Endothelial cell of umbilical vein (primary cell): ENCODE measurements at regions not wholly inside any gene's neighbourhood (a gene's known extent, or its start where the extent isn't known, plus 50 kb on each side); places are given as distances from the start of the nearest gene placed in this dataset.

Source experiments
- CTCF ChIP-seq, 2 donors: IDR thresholded peaks; 1 replicate in 1 of 2; 2 replicates in 1 of 2; pipeline ENCODE4 v1.5.1; 2011; ENCODE audit warnings: low read length in 2 of 2, mild to moderate bottlenecking in 2 of 2, moderate library complexity in 2 of 2, control low read depth in 1 of 2, inconsistent platforms in 1 of 2, low read depth in 1 of 2; ENCODE audit not compliant: insufficient read depth in 1 of 2; ENCODE audit errors: extremely low read depth in 1 of 2
- EZH2 ChIP-seq: IDR thresholded peaks from 2 replicates; pipeline ENCODE4 v1.6.1; 2012; ENCODE audit warnings: borderline replicate concordance, low read depth, mild to moderate bottlenecking, moderate library complexity, low read length, inconsistent platforms; ENCODE audit not compliant: severe bottlenecking
- FOS ChIP-seq: IDR thresholded peaks from 2 replicates; pipeline ENCODE4 v1.6.1; 2011; ENCODE audit warnings: mild to moderate bottlenecking, low read length, moderate library complexity, borderline replicate concordance; ENCODE audit not compliant: insufficient read depth
- GATA2 ChIP-seq: IDR thresholded peaks from 2 replicates; pipeline ENCODE4 v1.7.0; 2011; ENCODE audit warnings: low read depth, mild to moderate bottlenecking, moderate library complexity, mixed read lengths, low read length; ENCODE audit not compliant: insufficient read length, insufficient read depth
- JUN ChIP-seq: IDR thresholded peaks from 2 replicates; pipeline ENCODE4 v1.6.1; 2011; ENCODE audit warnings: borderline replicate concordance, low read depth; ENCODE audit not compliant: insufficient read length, insufficient read depth
- MAX ChIP-seq: IDR thresholded peaks from 2 replicates; pipeline ENCODE4 v1.6.1; 2011; ENCODE audit not compliant: insufficient read depth, insufficient read length
- MYC ChIP-seq: IDR thresholded peaks from one replicate; pipeline ENCODE4 v1.6.1; 2011; ENCODE audit warnings: mild to moderate bottlenecking, low read depth, low read length
- POLR2A ChIP-seq: IDR thresholded peaks from 2 replicates; pipeline ENCODE4 v1.6.1; 2012; ENCODE audit warnings: low read depth, mild to moderate bottlenecking, control low read depth, low read length
- POLR2AphosphoS5 ChIP-seq: IDR thresholded peaks from 2 replicates; pipeline ENCODE4 v1.6.1; 2012; ENCODE audit warnings: low read depth, mild to moderate bottlenecking, control low read depth, low read length, moderate library complexity; ENCODE audit not compliant: insufficient read depth

- TF ChIP-seq FOS (no peak), POLR2A (no peak), POLR2AphosphoS5 (no peak), CTCF (IDR thresholded peaks at IDR 0.05; ENCODE audit: extremely low read depth in 1 of 2, insufficient read depth in 1 of 2, low read depth in 1 of 2, low read length in 2 of 2) (no peak), EZH2 (no peak), MYC (no peak), MAX (no peak), JUN (peak; percentile 33), GATA2 (peak; percentile 46)
Observed at GRCh38 chr2:5164776-5165525, 527.2 kb upstream of the SOX11 start.
